IMR-90 (cell line): ENCODE measurements at regions not wholly inside any gene's neighbourhood (a gene's known extent, or its start where the extent isn't known, plus 50 kb on each side); places are given as distances from the start of the nearest gene placed in this dataset.

Source experiments
- ATAC-seq: fragments of 200-7000 bp; cut with Tn5 transposase; 2 replicates; pipeline ENCODE4 v1.9.1; 2020; ENCODE audit warnings: low read depth, mild to moderate bottlenecking, moderate library complexity
- BruUV-seq: library from RNA; stranded (reverse); fragments of 400-500 nt; replicated peaks from 2 replicates; lab custom pipeline; 2021; lab: Mats Ljungman, UMichigan
- CTCF ChIA-PET: fragments of 300-600 bp; formaldehyde crosslinking; extraction: SDS; loops from one replicate; lab custom pipeline; 2021; ENCODE audit warnings: antibody characterized with exemption; lab: Yijun Ruan, JAX
- POLR2A ChIA-PET: fragments of 300-600 bp; sonication (Branson Sonifier 250); formaldehyde crosslinking; loops from one replicate; lab custom pipeline; 2022; ENCODE audit warnings: antibody characterized with exemption; ENCODE audit not compliant: unreplicated experiment; lab: Charles Lee
- DNase-seq: peaks from one replicate; pipeline ENCODE4 v3.0.0; 2013
- H2AFZ ChIP-seq: replicated peaks from 2 replicates; pipeline ENCODE3; 2013; ENCODE audit warnings: low read length, mild to moderate bottlenecking; ENCODE audit not compliant: poor library complexity
- H2AK5ac ChIP-seq: 2 replicates; pipeline ENCODE4 v1.6.1; 2013; ENCODE audit warnings: low read depth, low read length, inconsistent platforms
- H2AK9ac ChIP-seq: replicated peaks from 2 replicates; pipeline ENCODE3; 2013; ENCODE audit warnings: mild to moderate bottlenecking, low read depth, low read length, moderate library complexity; ENCODE audit not compliant: poor library complexity
- H2BK120ac ChIP-seq: 2 replicates; pipeline ENCODE4 v1.6.1; 2013; ENCODE audit warnings: low read depth, low read length, inconsistent platforms
- H2BK15ac ChIP-seq: 3 replicates; pipeline ENCODE4 v1.6.1; 2013; ENCODE audit warnings: low read depth, low read length, inconsistent platforms
- H2BK20ac ChIP-seq: 2 replicates; pipeline ENCODE4 v1.6.1; 2013; ENCODE audit warnings: low read depth, mild to moderate bottlenecking, inconsistent platforms, low read length, moderate library complexity
- H2BK5ac ChIP-seq: 2 replicates; pipeline ENCODE4 v1.6.1; 2013; ENCODE audit warnings: mild to moderate bottlenecking, low read depth, low read length, inconsistent platforms; ENCODE audit not compliant: poor library complexity, severe bottlenecking
- H3K14ac ChIP-seq: replicated peaks from 2 replicates; pipeline ENCODE4 v1.6.1; 2013; ENCODE audit warnings: low read depth, low read length, inconsistent platforms
- H3K18ac ChIP-seq: 2 replicates; pipeline ENCODE4 v1.6.1; 2013; ENCODE audit warnings: low read depth, low read length, control low read depth
- H3K23ac ChIP-seq: 2 replicates; pipeline ENCODE4 v1.6.1; 2013; ENCODE audit warnings: low read depth, low read length, inconsistent platforms
- H3K27ac ChIP-seq: 2 replicates; pipeline ENCODE4 v1.5.1; 2013; ENCODE audit warnings: mild to moderate bottlenecking, control low read depth, low read length; ENCODE audit not compliant: insufficient read depth
- H3K27me3 ChIP-seq: 2 replicates; pipeline ENCODE4 v1.6.1; 2013; ENCODE audit warnings: low read length; ENCODE audit not compliant: control insufficient read depth, insufficient read depth
- H3K36me3 ChIP-seq: 2 replicates; pipeline ENCODE4 v1.6.1; 2013; ENCODE audit warnings: low read length, mixed read lengths; ENCODE audit not compliant: control insufficient read depth, insufficient read depth
- H3K4ac ChIP-seq: 2 replicates; pipeline ENCODE4 v1.6.1; 2013; ENCODE audit warnings: low read depth, low read length, inconsistent platforms
- H3K4me1 ChIP-seq: 2 replicates; pipeline ENCODE4 v1.6.1; 2013; ENCODE audit warnings: low read length, mixed read lengths; ENCODE audit not compliant: control insufficient read depth, insufficient read depth
- H3K4me2 ChIP-seq: 2 replicates; pipeline ENCODE4 v1.6.1; 2013; ENCODE audit warnings: low read depth, mild to moderate bottlenecking, control low read depth, low read length, moderate library complexity
- H3K4me3 ChIP-seq: 2 replicates; pipeline ENCODE4 v1.5.1; 2013; ENCODE audit warnings: low read depth, mild to moderate bottlenecking, control low read depth, low read length, moderate library complexity; ENCODE audit not compliant: insufficient read depth
- H3K56ac ChIP-seq: 2 replicates; pipeline ENCODE4 v1.6.1; 2013; ENCODE audit warnings: low read length, inconsistent platforms; ENCODE audit not compliant: insufficient read depth; ENCODE audit errors: extremely low read depth
- H3K79me1 ChIP-seq, 2 experiments: 2 replicates each; pipeline ENCODE4 v1.6.1; 2013; ENCODE audit warnings: low read length in 2 of 2, inconsistent platforms in 1 of 2, low read depth in 1 of 2
- H3K9ac ChIP-seq: 2 replicates; pipeline ENCODE4 v1.6.1; 2013; ENCODE audit warnings: low read depth, low read length, control low read depth
- H3K9me1 ChIP-seq: 2 replicates; pipeline ENCODE4 v1.6.1; 2013; ENCODE audit warnings: low read length, inconsistent platforms; ENCODE audit not compliant: insufficient read depth
- H3K9me3 ChIP-seq: 2 replicates; pipeline ENCODE4 v1.6.1; 2013; ENCODE audit warnings: low read length; ENCODE audit not compliant: control insufficient read depth, insufficient read depth
- H4K20me1 ChIP-seq: 2 replicates; pipeline ENCODE4 v1.6.1; 2013; ENCODE audit warnings: low read length, inconsistent platforms; ENCODE audit not compliant: insufficient read depth
- H4K5ac ChIP-seq: 2 replicates; pipeline ENCODE4 v1.6.1; 2013; ENCODE audit warnings: mild to moderate bottlenecking, low read depth, low read length, control low read depth
- H4K8ac ChIP-seq, 2 experiments: 2 replicates each; pipeline ENCODE4 v1.6.1; 2013; ENCODE audit warnings: low read depth in 2 of 2, low read length in 2 of 2, control low read depth in 1 of 2, inconsistent platforms in 1 of 2
- H4K91ac ChIP-seq: 2 replicates; pipeline ENCODE4 v1.6.1; 2013; ENCODE audit warnings: low read depth, low read length, inconsistent platforms; ENCODE audit not compliant: insufficient read depth
- BHLHE40 ChIP-seq: fragments of 150-350 bp; IDR thresholded peaks from 2 replicates; pipeline ENCODE4 v1.6.1; 2016; ENCODE audit warnings: mild to moderate bottlenecking, low read depth, low read length
- CEBPB ChIP-seq: IDR thresholded peaks from 2 replicates; pipeline ENCODE4 v1.6.1; 2012; ENCODE audit warnings: low read depth, low read length, improper control_type of control experiment
- CHD1 ChIP-seq: IDR thresholded peaks from 2 replicates; pipeline ENCODE4 v1.6.1; 2012; ENCODE audit warnings: low read depth, low read length, improper control_type of control experiment
- CTCF ChIP-seq: conservative IDR thresholded peaks from 2 replicates; pipeline ENCODE4 v1.5.1; 2012; ENCODE audit warnings: mild to moderate bottlenecking, low read depth, low read length, improper control_type of control experiment
- ELK1 ChIP-seq: fragments of 150-350 bp; IDR thresholded peaks from 2 replicates; pipeline ENCODE4 v1.6.1; 2016; ENCODE audit warnings: low read depth, mild to moderate bottlenecking, low read length, moderate library complexity, borderline replicate concordance
- FOS ChIP-seq: fragments of 150-350 bp; IDR thresholded peaks from 2 replicates; pipeline ENCODE4 v1.6.1; 2016; ENCODE audit warnings: low read depth, low read length
- MAFK ChIP-seq: IDR thresholded peaks from 2 replicates; pipeline ENCODE4 v1.6.1; 2012; ENCODE audit warnings: low read depth, low read length, improper control_type of control experiment
- MAZ ChIP-seq: IDR thresholded peaks from 2 replicates; pipeline ENCODE4 v1.6.1; 2012; ENCODE audit warnings: low read depth, mild to moderate bottlenecking, low read length, improper control_type of control experiment, moderate library complexity, borderline replicate concordance
- MXI1 ChIP-seq: IDR thresholded peaks from 2 replicates; pipeline ENCODE4 v1.6.1; 2012; ENCODE audit warnings: low read depth, mild to moderate bottlenecking, low read length, moderate library complexity, borderline replicate concordance
- NFE2L2 ChIP-seq: fragments of 150-350 bp; IDR thresholded peaks from 2 replicates; pipeline ENCODE4 v1.6.1; 2016; ENCODE audit warnings: low read depth, mild to moderate bottlenecking, low read length
- POLR2A ChIP-seq: IDR thresholded peaks from 2 replicates; pipeline ENCODE4 v1.6.1; 2012; ENCODE audit warnings: mild to moderate bottlenecking, low read depth, low read length
- RAD21 ChIP-seq: IDR thresholded peaks from 2 replicates; pipeline ENCODE4 v1.6.1; 2012; ENCODE audit warnings: low read length, improper control_type of control experiment
- RCOR1 ChIP-seq: IDR thresholded peaks from 2 replicates; pipeline ENCODE4 v1.6.1; 2012; ENCODE audit warnings: mild to moderate bottlenecking, low read length, improper control_type of control experiment; ENCODE audit not compliant: insufficient replicate concordance
- RFX5 ChIP-seq: IDR thresholded peaks from 2 replicates; pipeline ENCODE4 v1.8.0; 2012; ENCODE audit warnings: low read depth, mild to moderate bottlenecking, low read length, moderate library complexity
- SMC3 ChIP-seq: fragments of 150-350 bp; IDR thresholded peaks from 2 replicates; pipeline ENCODE4 v1.6.1; 2016; ENCODE audit warnings: low read depth, mild to moderate bottlenecking, antibody characterized with exemption, low read length, moderate library complexity
- USF2 ChIP-seq: fragments of 150-350 bp; IDR thresholded peaks from 2 replicates; pipeline ENCODE4 v1.6.1; 2017; ENCODE audit warnings: mild to moderate bottlenecking, antibody characterized with exemption, low read length, low read depth
- WGBS, 2 experiments: methylation state at CpG; one replicate each; pipeline versions ENCODE4 v1.1.5 to v1.1.7; 2013; ENCODE audit warnings: missing lambda C conversion rate in 2 of 2; ENCODE audit not compliant: insufficient read length in 1 of 2; ENCODE audit errors: extremely low coverage in 2 of 2; 5-methylcytosine and 5-hydroxymethylcytosine counted together
- dilution Hi-C: fragments of 300-500 bp; cut with HindIII; formaldehyde crosslinking; loops from one replicate; pipeline ENCODE4 v1.14.3; 2018; ENCODE audit warnings: low sequenced_read_pairs; ENCODE audit not compliant: unreplicated experiment
- in situ Hi-C: fragments of 300-500 bp; cut with MboI; formaldehyde crosslinking; loops from 3 replicates; pipeline ENCODE4 v1.14.3; 2019; ENCODE audit warnings: low sequenced_read_pairs, inconsistent platforms, mixed read lengths
- intact Hi-C: fragments of 100-400 bp; cut with micrococcal nuclease; formaldehyde crosslinking; loops from 2 replicates; pipeline ENCODE4 v1.10.0; 2022

- dilution Hi-C loops (no loop called here), intact Hi-C loops (no loop called here), in situ Hi-C loops (no loop called here)
- H3K14ac ChIP-seq, result no peak overlapping the region
- H3K4me3 ChIP-seq, result no peak overlapping the region
- H2BK5ac ChIP-seq, result no peak overlapping the region
- H3K79me1 ChIP-seq, result no peaks in the 10 kb centered on the region
- no TSS peak for BruUV-seq
- no peaks in the 10 kb centered on the region for H3K4me1 ChIP-seq
- H3K56ac ChIP-seq, result no peak overlapping the region
- H3K27me3 ChIP-seq, result no peaks in the 10 kb centered on the region
- H4K91ac ChIP-seq, result no peak overlapping the region
- no peak overlapping the region for H2BK20ac ChIP-seq
- H4K20me1 ChIP-seq, result no peaks in the 10 kb centered on the region
- DNase-seq (no peak), ATAC-seq (no peak)
- no peak overlapping the region for H3K27ac ChIP-seq
- H4K8ac ChIP-seq, result no peak overlapping the region
- no peak overlapping the region for H2AK9ac ChIP-seq
- no peak overlapping the region for H2AK5ac ChIP-seq
- WGBS, 2 experiments, result no CpG with 5 or more reads among the region's 13 CpGs
- H3K4ac ChIP-seq, result no peak overlapping the region
- H3K18ac ChIP-seq, result no peak overlapping the region
- ChIA-PET POLR2A (no interaction called here), CTCF (no interaction called here)
- no peak overlapping the region for H4K5ac ChIP-seq
- no peak overlapping the region for H2BK120ac ChIP-seq
- no peaks in the 10 kb centered on the region for H3K36me3 ChIP-seq
- no peak overlapping the region for H3K9ac ChIP-seq
- no peak for TF ChIP-seq NFE2L2
- no peak for TF ChIP-seq FOS
- TF ChIP-seq CTCF, result no peak
- no peak for TF ChIP-seq RAD21
- no peak for TF ChIP-seq MXI1
- no peak for TF ChIP-seq MAFK
- no peak for TF ChIP-seq CEBPB
- no peak for TF ChIP-seq USF2
- TF ChIP-seq BHLHE40, result no peak
- no peak for TF ChIP-seq RCOR1
- TF ChIP-seq POLR2A, result no peak
- TF ChIP-seq CHD1, result no peak
- TF ChIP-seq RFX5, result no peak
- TF ChIP-seq ELK1, result no peak
- no peak for TF ChIP-seq MAZ
- TF ChIP-seq SMC3, result no peak
- no peak overlapping the region for H3K23ac ChIP-seq
- H2AFZ ChIP-seq, result no peak overlapping the region
- H3K9me1 ChIP-seq, result no peaks in the 10 kb centered on the region
- H3K4me2 ChIP-seq, result no peak overlapping the region
- no peak overlapping the region for H2BK15ac ChIP-seq
- peaks cover 64% of the 10 kb centered on the region for H3K9me3 ChIP-seq
These were observed 165.8 kb upstream of the B3GAT1 start for GRCh38 chr11:134577751-134578395.
